HG03342 (cell line): ENCODE measurements at regions not wholly inside any gene's neighbourhood (a gene's known extent, or its start where the extent isn't known, plus 50 kb on each side); places are given as distances from the start of the nearest gene placed in this dataset.

Source experiments
- ATAC-seq: cut with Tn5 transposase; IDR thresholded peaks from one replicate; pipeline ENCODE4 v1.9.1; 2021; ENCODE audit warnings: mild to moderate bottlenecking, moderate library complexity; ENCODE audit not compliant: unreplicated experiment

- ATAC-seq: no peak
These were observed 54.2 kb downstream of the S1PR1 start for GRCh38 chr1:101290922-101291561.

- no peak for ATAC-seq
These were observed 55.0 kb downstream of the S1PR1 start for GRCh38 chr1:101291562-101292380.

- peak; percentile 67 for ATAC-seq
These were observed 56.7 kb downstream of the S1PR1 start for GRCh38 chr1:101293461-101294051.

- no peak for ATAC-seq
These were observed 58.4 kb downstream of the S1PR1 start for GRCh38 chr1:101295209-101295608.

- ATAC-seq: no peak
These were observed 61.8 kb downstream of the S1PR1 start for GRCh38 chr1:101298663-101299062.

- ATAC-seq: no peak
These were observed 62.3 kb downstream of the S1PR1 start for GRCh38 chr1:101299141-101299540.

GRCh38 chr1:101299710-101300109 lies 62.9 kb downstream of the S1PR1 start:
- ATAC-seq: no peak

GRCh38 chr1:101300916-101301315 lies 64.1 kb downstream of the S1PR1 start:
- no peak for ATAC-seq

- ATAC-seq: no peak
These were observed 64.7 kb downstream of the S1PR1 start for GRCh38 chr1:101301446-101302057.

GRCh38 chr1:101302831-101303511 lies 66.2 kb downstream of the S1PR1 start:
- ATAC-seq: no peak

- ATAC-seq: no peak
These were observed 71.3 kb downstream of the S1PR1 start for GRCh38 chr1:101307985-101308689.

GRCh38 chr1:101308935-101309333 lies 72.1 kb downstream of the S1PR1 start:
- no peak for ATAC-seq

- peak; percentile 59 for ATAC-seq
These were observed 72.8 kb downstream of the S1PR1 start for GRCh38 chr1:101309334-101310311.

GRCh38 chr1:101310506-101310905 lies 73.7 kb downstream of the S1PR1 start:
- ATAC-seq: no peak

GRCh38 chr1:101311146-101311920 lies 74.5 kb downstream of the S1PR1 start:
- ATAC-seq: no peak

- peak; percentile 25 for ATAC-seq
These were observed 75.3 kb downstream of the S1PR1 start for GRCh38 chr1:101312147-101312546.

GRCh38 chr1:101313356-101313755 lies 76.5 kb downstream of the S1PR1 start:
- ATAC-seq: no peak

GRCh38 chr1:101314244-101314643 lies 77.4 kb downstream of the S1PR1 start:
- ATAC-seq: peak; percentile 41
